Stimulated activated CD8-positive, alpha-beta memory T cell treated with anti-CD3 and anti-CD28 coated beads, Interleukin-2, amount 100 ng/mL, for 48 hours (primary cell): ENCODE measurements at regions not wholly inside any gene's neighbourhood (a gene's known extent, or its start where the extent isn't known, plus 50 kb on each side); places are given as distances from the start of the nearest gene placed in this dataset.
"Not testable (repeated sequence)": the region's sequence is repeated elsewhere in the genome, so short reads cannot be mapped to it uniquely, and the experiment has no call there.

Source experiments
- DNase-seq, 2 donors: peaks; one replicate each; pipeline ENCODE4 v3.0.0-alpha.2; 2020; ENCODE audit warnings: low read depth in 2 of 2

GRCh38 chr22:48289954-48290353, 1527.5 kb downstream of the TBC1D22A start:
- DNase-seq = not testable (repeated sequence)

GRCh38 chr22:48288376-48288940, 1526.0 kb downstream of the TBC1D22A start:
- no peak for DNase-seq

GRCh38 chr22:48287031-48287430, 1524.6 kb downstream of the TBC1D22A start:
- DNase-seq = no peak

GRCh38 chr22:48284671-48285070, 1522.2 kb downstream of the TBC1D22A start:
- no peak for DNase-seq

GRCh38 chr22:48282804-48283203, 1520.4 kb downstream of the TBC1D22A start:
- no peak for DNase-seq

- no peak for DNase-seq
These were observed 1517.0 kb downstream of the TBC1D22A start for GRCh38 chr22:48279461-48279756.

GRCh38 chr22:48278620-48279460, 1516.4 kb downstream of the TBC1D22A start:
- no peak for DNase-seq

- no peak for DNase-seq
These were observed 1515.6 kb downstream of the TBC1D22A start for GRCh38 chr22:48277868-48278581.

- no peak for DNase-seq
These were observed 1514.8 kb downstream of the TBC1D22A start for GRCh38 chr22:48276994-48277867.

- DNase-seq = no peak
These were observed 1513.0 kb downstream of the TBC1D22A start for GRCh38 chr22:48275412-48275811.

- DNase-seq = no peak
These were observed 1508.3 kb downstream of the TBC1D22A start for GRCh38 chr22:48270731-48271130.

GRCh38 chr22:48268771-48269552, 1506.5 kb downstream of the TBC1D22A start:
- DNase-seq = no peak

- DNase-seq = no peak
These were observed 1505.8 kb downstream of the TBC1D22A start for GRCh38 chr22:48268293-48268692.

- DNase-seq = no peak
These were observed 1505.2 kb downstream of the TBC1D22A start for GRCh38 chr22:48267681-48268080.

- DNase-seq = no peak
These were observed 1502.7 kb downstream of the TBC1D22A start for GRCh38 chr22:48265000-48265625.

- no peak for DNase-seq
These were observed 1502.1 kb downstream of the TBC1D22A start for GRCh38 chr22:48264586-48264985.

- no peak for DNase-seq
These were observed 1501.4 kb downstream of the TBC1D22A start for GRCh38 chr22:48263791-48264351.

GRCh38 chr22:48263431-48263765, 1500.9 kb downstream of the TBC1D22A start:
- DNase-seq = no peak

- no peak for DNase-seq
These were observed 1500.4 kb downstream of the TBC1D22A start for GRCh38 chr22:48262596-48263430.

- DNase-seq = no peak
These were observed 1499.3 kb downstream of the TBC1D22A start for GRCh38 chr22:48261706-48262105.
